K562 (cell line): ENCODE measurements at regions not wholly inside any gene's neighbourhood (a gene's known extent, or its start where the extent isn't known, plus 50 kb on each side); places are given as distances from the start of the nearest gene placed in this dataset.
A peak's percentile ranks its signal among the peaks of the same experiment; 100 is the strongest.

Experiments used
- BMI1 ChIP-seq: fragments of 150-350 bp; IDR thresholded peaks from 2 replicates; pipeline ENCODE4 v1.6.1; 2014; ENCODE audit warnings: low read length
- BRCA1 ChIP-seq, 2 experiments: fragments of 450-650 bp in 1 of 2; sonication (generic) in 1 of 2; formaldehyde crosslinking in 1 of 2; IDR thresholded peaks; 2 replicates each; pipeline versions ENCODE4 v1.5.0 to v1.6.1; 2017 to 2020; ENCODE audit warnings: mild to moderate bottlenecking in 1 of 2, missing genetic modification reagents in 1 of 2
- DPF2 ChIP-seq: fragments of 450-650 bp; IDR thresholded peaks from 2 replicates; pipeline ENCODE4 v1.6.1; 2016
- ESRRB ChIP-seq: fragments of 250-450 bp; sonication (Bioruptor Pico); IDR thresholded peaks from 2 replicates; pipeline ENCODE4 v1.5.0; 2020; ENCODE audit warnings: mild to moderate bottlenecking, moderate library complexity, borderline replicate concordance
- FUS ChIP-seq: fragments of 200-400 bp; formaldehyde crosslinking; optimal IDR thresholded peaks from 2 replicates; pipeline ENCODE3; 2017; ENCODE audit warnings: low read depth, low read length
- HEY1 ChIP-seq: fragments of 250-450 bp; sonication (Bioruptor Pico); IDR thresholded peaks from 2 replicates; pipeline ENCODE4 v1.5.0; 2020; ENCODE audit warnings: mild to moderate bottlenecking, moderate library complexity, borderline replicate concordance
- HMGN3 ChIP-seq: IDR thresholded peaks from 2 replicates; pipeline ENCODE4 v1.6.1; 2011; ENCODE audit warnings: borderline replicate concordance, low read depth, mild to moderate bottlenecking, mixed read lengths, low read length; ENCODE audit not compliant: insufficient read length; ENCODE audit errors: extremely low read depth
- ILF3 ChIP-seq: fragments of 450-650 bp; IDR thresholded peaks from 2 replicates; pipeline ENCODE4 v1.6.1; 2018; ENCODE audit warnings: antibody characterized with exemption, mild to moderate bottlenecking, moderate library complexity, borderline replicate concordance
- KLF6 ChIP-seq: fragments of 250-450 bp; sonication (Bioruptor Pico); IDR thresholded peaks from 2 replicates; pipeline ENCODE4 v1.4.0; 2020; ENCODE audit warnings: mild to moderate bottlenecking, moderate library complexity, borderline replicate concordance
- NR1H2 ChIP-seq: sonication (generic); formaldehyde crosslinking; IDR thresholded peaks from 2 replicates; pipeline ENCODE4 v1.4.0; 2020; ENCODE audit warnings: mild to moderate bottlenecking, missing genetic modification reagents
- SMAD1 ChIP-seq: fragments of 150-350 bp; IDR thresholded peaks from 2 replicates; pipeline ENCODE4 v1.6.1; 2014; ENCODE audit warnings: low read length, low read depth; ENCODE audit not compliant: partially characterized antibody
- SREBF2 ChIP-seq: sonication (generic); formaldehyde crosslinking; IDR thresholded peaks from 2 replicates; pipeline ENCODE4 v1.4.0; 2020; ENCODE audit warnings: mild to moderate bottlenecking, missing genetic modification reagents
- SRSF3 ChIP-seq: fragments of 200-400 bp; formaldehyde crosslinking; IDR thresholded peaks from 2 replicates; pipeline ENCODE4 v1.6.1; 2016; ENCODE audit warnings: mild to moderate bottlenecking, low read length, moderate library complexity; ENCODE audit not compliant: insufficient read depth
- TBL1XR1 ChIP-seq, 2 experiments: IDR thresholded peaks; 2 replicates each; pipeline ENCODE4 v1.6.1; 2012; ENCODE audit warnings: improper control_type of control experiment in 2 of 2, low read length in 2 of 2, mild to moderate bottlenecking in 1 of 2
- TRIM28 ChIP-seq: fragments of 450-650 bp; IDR thresholded peaks from 2 replicates; pipeline ENCODE4 v1.6.1; 2017
- ZBTB7A ChIP-seq: IDR thresholded peaks from 2 replicates; pipeline ENCODE4 v1.6.1; 2011; ENCODE audit warnings: low read depth, mild to moderate bottlenecking, low read length, moderate library complexity, borderline replicate concordance; ENCODE audit not compliant: control insufficient read depth
- ZBTB8A ChIP-seq: fragments of 450-650 bp; IDR thresholded peaks from 2 replicates; pipeline ENCODE4 v1.6.1; 2018; ENCODE audit warnings: mild to moderate bottlenecking, moderate library complexity; ENCODE audit not compliant: partially characterized antibody
- ZFP36 ChIP-seq: fragments of 150-350 bp; IDR thresholded peaks from 2 replicates; pipeline ENCODE4 v1.6.1; 2018; ENCODE audit warnings: low read length, low read depth; ENCODE audit not compliant: partially characterized antibody
- ZNF12 ChIP-seq: sonication (generic); formaldehyde crosslinking; IDR thresholded peaks from 2 replicates; pipeline ENCODE4 v1.4.0; 2020; ENCODE audit warnings: mild to moderate bottlenecking, missing genetic modification reagents
- ZNF23 ChIP-seq: fragments of 250-450 bp; sonication (Bioruptor Pico); IDR thresholded peaks from 2 replicates; pipeline ENCODE4 v1.4.0; 2020; ENCODE audit warnings: mild to moderate bottlenecking
- ZNF316 ChIP-seq: fragments of 450-650 bp; IDR thresholded peaks from 2 replicates; pipeline ENCODE4 v1.6.1; 2016
- ZNF347 ChIP-seq: fragments of 450-650 bp; formaldehyde crosslinking; IDR thresholded peaks from 2 replicates; pipeline ENCODE4 v1.4.0; 2020; ENCODE audit warnings: low read depth, mild to moderate bottlenecking, moderate library complexity
- ZNF57 ChIP-seq: fragments of 450-650 bp; formaldehyde crosslinking; IDR thresholded peaks from 2 replicates; pipeline ENCODE4 v1.4.0; 2020; ENCODE audit warnings: mild to moderate bottlenecking, moderate library complexity
- ZNF586 ChIP-seq: fragments of 450-650 bp; formaldehyde crosslinking; conservative IDR thresholded peaks from 2 replicates; pipeline ENCODE4 v1.4.0; 2020; ENCODE audit warnings: mild to moderate bottlenecking, moderate library complexity
- TF ChIP-seq, protein P1 (sequence below): fragments of 450-650 bp; formaldehyde crosslinking; IDR thresholded peaks from 2 replicates; pipeline ENCODE4 v1.4.0; 2020; ENCODE audit warnings: mild to moderate bottlenecking
- TF ChIP-seq, protein P2 (sequence below): sonication (generic); formaldehyde crosslinking; IDR thresholded peaks from 2 replicates; pipeline ENCODE4 v1.8.0; 2023; ENCODE audit warnings: mild to moderate bottlenecking, missing genetic modification reagents
- TF ChIP-seq, protein P3 (sequence below): fragments of 250-450 bp; sonication (Bioruptor Pico); IDR thresholded peaks from 2 replicates; pipeline ENCODE4 v1.8.0; 2022; ENCODE audit warnings: inconsistent platforms, mild to moderate bottlenecking, moderate library complexity, borderline replicate concordance

DNA sequence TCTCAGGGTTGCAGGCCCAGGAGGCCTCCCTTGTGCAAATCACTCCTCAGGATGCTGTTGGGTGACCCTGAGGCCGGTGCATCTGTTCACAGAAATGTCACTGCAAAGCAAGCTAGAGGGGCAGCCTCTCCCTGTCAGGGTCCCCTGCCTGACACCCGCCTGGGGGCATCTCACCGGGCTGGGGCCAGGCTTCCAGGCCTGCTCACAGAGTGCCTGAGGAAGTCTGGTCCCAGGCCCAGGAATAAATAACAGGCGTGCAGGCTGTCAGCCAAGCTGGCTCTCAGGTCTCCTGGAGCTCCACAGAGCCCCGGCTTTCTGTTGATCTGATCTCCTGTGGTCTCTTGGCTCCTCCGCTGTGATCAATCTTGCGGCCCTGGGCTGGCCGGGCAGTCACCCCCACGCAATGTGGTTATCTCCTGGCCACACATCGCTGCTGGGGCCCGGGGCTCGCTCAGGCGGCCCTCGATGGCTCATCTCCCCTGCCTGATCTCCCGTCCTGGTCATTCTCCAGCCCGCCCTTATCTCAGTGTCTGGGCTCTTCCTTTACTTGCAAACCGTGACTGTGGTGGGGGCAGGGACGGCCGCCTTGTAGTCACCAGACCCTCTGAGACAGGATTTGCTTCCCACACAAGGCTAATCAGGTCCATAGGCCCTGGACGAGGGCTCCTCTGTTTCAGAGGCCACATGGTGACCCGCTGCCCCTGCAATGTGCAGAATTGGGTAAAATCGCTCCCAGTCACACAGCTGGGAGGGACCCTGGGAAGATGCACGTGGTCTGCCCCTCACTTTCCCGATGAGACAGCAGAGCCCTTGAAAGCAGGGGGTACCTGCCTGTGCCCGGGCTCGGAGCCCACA, 231.2 kb upstream of the GSE1 start (continued):
- TF ChIP-seq ZNF316 (no peak), ZNF57 (no peak), ZNF586 (no peak), SRSF3 (no peak), HMGN3 (peak; percentile 100), ZBTB8A (no peak), FUS (no peak), DPF2 (peak; percentile 100), ZFP36 (peak; percentile 36), NR1H2 (CRISPR knock-in tag) (0 out of 2 replicates have a peak, but pooled peaks have one; percentile 82), BMI1 (no peak), ZNF23 (CRISPR knock-in tag) (no peak), ESRRB (CRISPR knock-in tag) (no peak), ZNF347 (CRISPR knock-in tag) (no peak), ZNF12 (CRISPR knock-in tag) (no peak), TBL1XR1 (IDR thresholded peaks at IDR 0.05; ENCODE audit: low read length in 2 of 2) (peak; percentile 99 to 100), HEY1 (CRISPR knock-in tag) (peak; percentile 96; the same call in 1 of the 2 replicates), TRIM28 (peak; percentile 62; the same call in 1 of the 2 replicates), KLF6 (no peak), ILF3 (no peak; the same call in 1 of the 2 replicates), ZBTB7A (peak; percentile 99), BRCA1 (IDR thresholded peaks at IDR 0.05) (no peak), BRCA1 (CRISPR knock-in tag; IDR thresholded peaks at IDR 0.05) (no peak), SREBF2 (CRISPR knock-in tag) (no peak), SMAD1 (peak; percentile 89)
- TF ChIP-seq, protein P1, sequence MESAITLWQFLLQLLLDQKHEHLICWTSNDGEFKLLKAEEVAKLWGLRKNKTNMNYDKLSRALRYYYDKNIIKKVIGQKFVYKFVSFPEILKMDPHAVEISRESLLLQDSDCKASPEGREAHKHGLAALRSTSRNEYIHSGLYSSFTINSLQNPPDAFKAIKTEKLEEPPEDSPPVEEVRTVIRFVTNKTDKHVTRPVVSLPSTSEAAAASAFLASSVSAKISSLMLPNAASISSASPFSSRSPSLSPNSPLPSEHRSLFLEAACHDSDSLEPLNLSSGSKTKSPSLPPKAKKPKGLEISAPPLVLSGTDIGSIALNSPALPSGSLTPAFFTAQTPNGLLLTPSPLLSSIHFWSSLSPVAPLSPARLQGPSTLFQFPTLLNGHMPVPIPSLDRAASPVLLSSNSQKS (CRISPR knock-in tag): no peak
- TF ChIP-seq, protein P2, sequence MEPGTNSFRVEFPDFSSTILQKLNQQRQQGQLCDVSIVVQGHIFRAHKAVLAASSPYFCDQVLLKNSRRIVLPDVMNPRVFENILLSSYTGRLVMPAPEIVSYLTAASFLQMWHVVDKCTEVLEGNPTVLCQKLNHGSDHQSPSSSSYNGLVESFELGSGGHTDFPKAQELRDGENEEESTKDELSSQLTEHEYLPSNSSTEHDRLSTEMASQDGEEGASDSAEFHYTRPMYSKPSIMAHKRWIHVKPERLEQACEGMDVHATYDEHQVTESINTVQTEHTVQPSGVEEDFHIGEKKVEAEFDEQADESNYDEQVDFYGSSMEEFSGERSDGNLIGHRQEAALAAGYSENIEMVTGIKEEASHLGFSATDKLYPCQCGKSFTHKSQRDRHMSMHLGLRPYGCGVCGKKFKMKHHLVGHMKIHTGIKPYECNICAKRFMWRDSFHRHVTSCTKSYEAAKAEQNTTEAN: no peak; the same call in 1 of the 2 replicates
- TF ChIP-seq, protein P3, sequence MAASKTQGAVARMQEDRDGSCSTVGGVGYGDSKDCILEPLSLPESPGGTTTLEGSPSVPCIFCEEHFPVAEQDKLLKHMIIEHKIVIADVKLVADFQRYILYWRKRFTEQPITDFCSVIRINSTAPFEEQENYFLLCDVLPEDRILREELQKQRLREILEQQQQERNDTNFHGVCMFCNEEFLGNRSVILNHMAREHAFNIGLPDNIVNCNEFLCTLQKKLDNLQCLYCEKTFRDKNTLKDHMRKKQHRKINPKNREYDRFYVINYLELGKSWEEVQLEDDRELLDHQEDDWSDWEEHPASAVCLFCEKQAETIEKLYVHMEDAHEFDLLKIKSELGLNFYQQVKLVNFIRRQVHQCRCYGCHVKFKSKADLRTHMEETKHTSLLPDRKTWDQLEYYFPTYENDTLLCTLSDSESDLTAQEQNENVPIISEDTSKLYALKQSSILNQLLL (CRISPR knock-in tag): no peak
